H7 (cell line): ENCODE measurements at regions not wholly inside any gene's neighbourhood (a gene's known extent, or its start where the extent isn't known, plus 50 kb on each side); places are given as distances from the start of the nearest gene placed in this dataset.

Experiments
- DNase-seq: peaks from one replicate; pipeline ENCODE4 v3.0.0; 2012
- H3K27me3 ChIP-seq: 2 replicates; pipeline ENCODE4 v1.6.0; 2011; ENCODE audit warnings: mild to moderate bottlenecking, low read length; ENCODE audit not compliant: control insufficient read depth, insufficient read depth
- H3K36me3 ChIP-seq: replicated peaks from 2 replicates; pipeline ENCODE4 v1.5.1; 2011; ENCODE audit warnings: low read length; ENCODE audit not compliant: control insufficient read depth, insufficient read depth
- H3K4me3 ChIP-seq: 2 replicates; pipeline ENCODE4 v1.5.1; 2011; ENCODE audit warnings: low read depth, mild to moderate bottlenecking, control low read depth, low read length, moderate library complexity; ENCODE audit not compliant: insufficient read depth

DNA sequence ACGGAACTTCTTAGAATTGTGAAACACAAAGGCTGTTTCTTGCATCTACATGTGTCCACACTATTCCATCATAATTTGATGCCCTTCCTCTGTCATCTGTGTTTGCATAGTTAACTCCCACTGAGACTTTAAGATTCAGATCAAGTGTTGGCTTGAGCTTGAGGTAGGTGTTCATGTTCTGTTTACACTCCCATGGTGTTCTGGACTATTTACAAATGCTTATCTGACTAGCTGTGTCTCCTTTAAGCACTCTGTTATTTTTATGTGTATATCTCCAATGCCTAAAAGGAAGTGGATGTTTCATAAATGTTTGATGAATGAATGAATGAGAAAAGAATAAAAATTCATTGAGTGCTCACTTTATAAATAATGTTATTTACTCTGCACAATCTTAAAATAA lies 622.7 kb downstream of the RAB28 start:
- DNase-seq: no peak
- Histone ChIP-seq H3K4me3 (no peak overlapping the region), H3K36me3 (no peaks in the 10 kb centered on the region), H3K27me3 (no peaks in the 10 kb centered on the region)

DNA sequence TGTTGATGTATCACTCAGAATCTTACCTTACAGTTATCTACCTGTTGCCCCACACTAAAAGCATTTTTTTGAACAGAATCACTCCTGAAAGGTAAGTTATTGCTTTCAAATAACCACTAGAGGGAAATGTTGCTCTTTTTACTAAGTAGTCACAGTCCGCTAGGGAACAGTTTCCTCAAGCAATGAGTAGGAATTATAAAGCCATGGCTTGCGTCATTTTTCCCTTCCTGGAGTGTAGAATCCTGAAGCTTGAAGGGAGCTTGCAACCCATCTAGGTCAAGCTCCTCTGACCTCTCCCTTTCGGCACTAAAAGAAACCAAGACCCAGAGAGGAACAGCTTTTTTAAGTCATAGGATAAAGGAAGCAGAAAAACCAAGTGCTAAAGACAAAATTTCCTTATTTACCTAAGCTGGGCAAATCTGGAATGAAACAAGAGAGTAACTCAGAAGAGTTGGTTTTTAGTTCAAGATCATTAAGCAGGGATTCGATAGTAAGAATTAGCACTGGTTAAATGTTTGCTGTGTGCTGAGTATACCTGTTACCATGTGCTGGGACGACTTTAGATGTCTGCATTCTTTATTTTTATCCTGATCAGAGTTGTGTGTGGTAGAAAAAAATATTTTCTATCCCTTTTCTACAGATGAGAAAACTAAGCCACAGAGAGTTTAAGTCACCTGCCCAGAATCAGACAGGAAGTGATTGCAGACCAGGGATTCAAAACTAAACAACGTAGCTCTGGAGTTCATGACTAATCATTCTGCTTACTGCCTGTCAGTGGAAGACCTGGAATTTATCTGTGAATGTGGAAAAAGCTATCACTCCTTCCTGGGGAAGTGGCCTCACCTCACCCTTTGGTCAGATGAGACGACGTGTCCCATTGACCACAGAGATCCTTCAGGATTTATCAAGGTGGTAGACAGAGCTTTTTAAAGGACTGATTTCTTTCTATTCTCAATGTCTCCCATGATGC lies 631.5 kb downstream of the RAB28 start:
- H3K27me3 ChIP-seq: no peaks in the 10 kb centered on the region
- H3K4me3 ChIP-seq: no peak overlapping the region
- peak; percentile 42 for DNase-seq
- H3K36me3 ChIP-seq: no peaks in the 10 kb centered on the region

DNA sequence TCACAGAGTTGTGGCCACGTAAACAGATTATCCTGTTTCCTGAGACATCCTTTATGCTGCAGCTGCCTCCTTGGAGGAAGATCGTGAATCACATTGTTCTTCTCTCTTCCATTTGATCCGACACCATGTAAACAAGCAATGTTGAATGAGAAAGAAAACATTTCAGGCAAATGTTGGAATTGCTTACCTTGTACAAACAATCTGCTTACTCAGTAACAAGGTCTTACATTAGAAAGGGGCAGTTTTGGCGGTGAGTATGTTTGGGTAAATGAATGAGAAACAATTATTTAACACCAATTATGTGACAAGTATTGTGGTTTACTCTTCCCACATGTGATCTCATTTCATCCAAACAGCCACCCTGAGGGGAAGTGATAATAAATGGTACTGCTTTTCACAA lies 637.8 kb downstream of the RAB28 start:
- DNase-seq: no peak
- Histone ChIP-seq H3K4me3 (no peak overlapping the region), H3K36me3 (no peaks in the 10 kb centered on the region), H3K27me3 (no peaks in the 10 kb centered on the region)

DNA sequence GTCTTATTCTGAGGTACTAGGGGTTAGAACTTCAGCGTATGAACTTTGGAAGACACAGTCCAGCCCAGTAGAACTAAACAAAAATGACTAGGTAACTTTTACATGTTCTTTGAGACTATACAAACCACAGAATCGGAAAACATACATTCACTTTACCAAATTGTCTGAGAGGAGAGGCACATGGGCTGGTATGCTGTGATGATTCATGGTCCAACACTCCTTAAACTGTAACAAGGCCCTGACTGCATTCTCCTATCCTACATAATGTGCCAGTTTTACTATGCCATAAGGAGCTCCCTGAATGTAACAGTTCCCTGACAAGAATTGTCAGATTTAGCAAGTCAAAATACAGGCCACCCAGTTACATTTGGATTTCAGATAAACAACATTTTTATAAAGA lies 640.0 kb downstream of the RAB28 start:
- H3K4me3 ChIP-seq: no peak overlapping the region
- H3K36me3 ChIP-seq: no peaks in the 10 kb centered on the region
- H3K27me3 ChIP-seq: no peaks in the 10 kb centered on the region
- DNase-seq: no peak

DNA sequence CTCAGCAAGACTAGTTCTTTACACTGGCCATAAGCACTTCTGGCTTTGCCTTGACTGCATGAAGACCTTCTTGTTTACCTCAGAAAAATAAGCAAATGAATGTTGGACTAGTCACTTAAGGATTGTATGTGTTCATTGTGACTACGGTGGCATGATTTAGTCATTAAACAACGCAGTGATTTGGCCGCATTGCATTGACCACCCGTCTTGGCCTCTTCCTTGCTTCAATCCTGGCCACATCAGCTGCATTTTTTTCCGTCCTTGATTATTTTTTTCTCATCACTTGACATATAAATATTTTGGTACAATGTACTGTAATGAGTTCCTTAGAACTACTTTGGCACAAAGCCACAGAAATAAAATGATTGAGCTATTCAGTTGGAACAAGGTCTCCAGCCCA lies 656.2 kb downstream of the RAB28 start:
- no peaks in the 10 kb centered on the region for H3K36me3 ChIP-seq
- H3K27me3 ChIP-seq: no peaks in the 10 kb centered on the region
- no peak overlapping the region for H3K4me3 ChIP-seq
- no peak for DNase-seq

DNA sequence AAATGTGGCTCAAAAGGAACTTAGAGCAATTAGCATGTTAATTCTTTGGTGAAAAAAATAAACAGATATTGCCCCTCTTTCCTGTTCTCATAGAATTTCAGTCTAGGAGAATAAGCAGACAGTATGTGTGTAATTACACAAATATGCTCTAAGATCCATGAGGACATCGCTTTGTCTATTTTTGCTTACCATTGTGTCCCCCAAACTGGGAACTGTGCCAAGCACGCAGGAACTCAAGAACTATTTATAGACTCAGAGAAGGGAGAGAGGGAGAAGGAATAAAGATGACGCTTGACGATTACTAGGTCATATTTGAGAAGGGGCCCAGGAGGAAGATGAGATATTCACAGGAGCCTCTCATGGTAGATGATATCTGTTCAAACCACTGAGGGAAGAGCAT lies 692.6 kb downstream of the RAB28 start:
- Histone ChIP-seq H3K36me3 (no peaks in the 10 kb centered on the region), H3K27me3 (no peaks in the 10 kb centered on the region), H3K4me3 (no peak overlapping the region)
- no peak for DNase-seq

DNA sequence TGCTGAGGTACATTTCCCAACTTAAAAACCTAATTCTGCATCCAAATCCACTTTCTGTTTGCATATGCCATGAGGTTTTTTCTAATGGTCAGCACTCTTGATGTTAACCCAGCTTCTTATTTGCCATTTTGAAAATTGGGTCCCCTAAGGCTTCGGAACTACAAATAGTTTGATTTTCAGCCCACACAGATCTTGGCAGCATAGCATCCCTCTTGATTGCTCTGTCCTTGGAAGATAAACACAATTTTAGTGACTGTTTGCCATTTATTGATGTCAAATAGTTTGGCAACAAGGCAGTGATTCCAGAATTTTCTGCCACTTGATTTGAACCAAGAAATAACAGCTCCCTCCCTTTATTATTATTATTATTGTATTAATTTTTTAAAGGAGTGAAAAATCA lies 696.9 kb downstream of the RAB28 start:
- no peaks in the 10 kb centered on the region for H3K36me3 ChIP-seq
- H3K27me3 ChIP-seq: no peaks in the 10 kb centered on the region
- no peak for DNase-seq
- H3K4me3 ChIP-seq: no peak overlapping the region

DNA sequence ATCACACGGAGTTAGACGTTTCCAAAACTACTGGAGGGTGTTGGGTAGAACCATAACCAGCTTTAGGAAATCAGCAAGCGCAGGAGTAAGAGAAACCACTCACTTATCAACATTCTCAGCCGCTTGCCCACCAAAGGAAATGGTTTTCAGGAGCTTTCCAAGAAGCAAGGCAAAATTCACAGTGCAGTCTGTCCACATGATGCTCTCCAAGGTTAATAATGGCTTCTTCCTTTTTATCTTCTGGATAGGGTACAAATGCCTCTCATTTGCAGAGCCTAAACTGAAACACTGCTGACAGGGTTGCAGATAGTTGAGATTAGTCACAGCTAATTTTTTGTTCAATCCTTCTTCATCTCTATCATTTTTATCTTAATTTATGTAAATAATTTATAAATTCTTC lies 705.4 kb downstream of the RAB28 start:
- Histone ChIP-seq H3K27me3 (no peaks in the 10 kb centered on the region), H3K4me3 (no peak overlapping the region), H3K36me3 (no peaks in the 10 kb centered on the region)
- DNase-seq: no peak

DNA sequence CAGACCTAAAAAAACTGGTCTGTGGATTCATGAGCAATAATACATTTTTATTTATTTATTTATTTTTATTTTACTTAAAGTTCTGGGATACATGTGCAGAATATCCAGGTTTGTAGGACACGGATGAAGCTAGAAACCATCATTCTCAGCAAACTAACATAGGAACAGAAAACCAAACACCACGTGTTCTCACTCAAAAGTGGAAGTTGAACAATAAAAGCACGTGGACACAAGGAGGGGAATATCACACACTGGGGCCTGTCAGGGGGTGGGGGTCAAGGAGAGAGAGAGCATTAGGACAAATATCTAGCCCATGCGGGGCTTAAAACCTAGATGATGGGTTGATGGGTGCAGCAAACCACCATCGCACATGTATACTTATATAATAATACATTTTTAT lies 705.9 kb downstream of the RAB28 start:
- Histone ChIP-seq H3K36me3 (no peaks in the 10 kb centered on the region), H3K27me3 (no peaks in the 10 kb centered on the region), H3K4me3 (no peak overlapping the region)
- DNase-seq: no peak

DNA sequence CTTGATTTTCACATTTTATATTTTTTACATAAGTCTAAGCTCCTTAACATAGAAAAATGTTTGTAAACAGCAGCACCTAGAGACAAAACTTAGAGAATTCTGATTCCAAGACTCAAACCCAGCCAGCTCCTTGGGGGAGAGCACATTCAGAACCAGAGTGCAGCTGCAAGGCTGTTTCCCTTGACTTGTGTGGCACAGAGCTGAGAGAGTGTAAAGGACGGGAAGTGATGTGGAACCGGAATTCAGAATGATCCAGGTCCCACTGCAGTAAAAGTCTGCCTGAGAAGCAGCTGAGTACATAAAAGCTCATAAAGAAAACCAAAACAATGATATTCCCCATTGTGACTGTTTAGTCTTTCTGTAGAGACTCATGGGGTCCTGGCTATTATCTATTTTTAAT lies 713.8 kb downstream of the RAB28 start:
- Histone ChIP-seq H3K36me3 (no peaks in the 10 kb centered on the region), H3K4me3 (no peak overlapping the region), H3K27me3 (no peaks in the 10 kb centered on the region)
- DNase-seq: no peak

DNA sequence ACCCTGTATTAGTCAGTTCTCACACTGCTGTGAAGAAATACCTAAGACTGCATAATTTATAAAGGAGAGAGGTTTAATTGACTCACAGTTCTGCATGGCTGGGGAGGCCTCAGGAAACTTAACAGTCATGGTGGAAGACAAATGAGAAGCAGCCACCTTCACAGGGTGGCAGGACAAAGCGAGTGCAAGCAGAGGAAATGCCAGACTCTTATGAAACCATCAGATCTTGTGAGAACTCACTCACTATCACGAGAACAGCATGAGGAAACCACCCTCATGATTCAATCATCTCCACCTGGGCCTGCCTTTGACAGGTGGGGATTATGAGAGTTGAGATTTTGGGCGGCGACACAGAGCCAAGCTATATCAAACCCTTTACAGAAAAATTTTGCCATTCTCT lies 722.4 kb downstream of the RAB28 start:
- Histone ChIP-seq H3K4me3 (no peak overlapping the region), H3K27me3 (no peaks in the 10 kb centered on the region), H3K36me3 (no peaks in the 10 kb centered on the region)
- DNase-seq: no peak

DNA sequence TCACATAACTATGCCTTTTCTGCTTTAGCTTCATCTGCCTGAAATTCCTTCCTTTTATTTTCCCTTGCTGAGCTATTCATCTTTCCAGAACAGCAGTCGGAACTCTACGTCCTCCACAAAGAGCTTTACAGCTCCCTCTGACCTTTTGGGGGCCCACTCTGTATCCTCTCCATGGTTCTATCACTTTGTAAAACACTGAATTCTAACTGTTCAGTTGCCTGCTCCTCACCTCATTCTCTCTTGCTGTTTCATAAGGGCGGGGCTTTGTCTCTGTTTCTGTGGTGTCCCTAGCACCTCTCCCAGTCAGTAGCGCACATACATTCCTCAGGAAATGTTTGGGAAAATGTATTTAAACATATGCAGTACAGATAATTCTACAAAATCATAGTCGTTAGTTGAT lies 737.0 kb downstream of the RAB28 start:
- H3K36me3 ChIP-seq: no peaks in the 10 kb centered on the region
- DNase-seq: no peak
- no peaks in the 10 kb centered on the region for H3K27me3 ChIP-seq
- H3K4me3 ChIP-seq: no peak overlapping the region

DNA sequence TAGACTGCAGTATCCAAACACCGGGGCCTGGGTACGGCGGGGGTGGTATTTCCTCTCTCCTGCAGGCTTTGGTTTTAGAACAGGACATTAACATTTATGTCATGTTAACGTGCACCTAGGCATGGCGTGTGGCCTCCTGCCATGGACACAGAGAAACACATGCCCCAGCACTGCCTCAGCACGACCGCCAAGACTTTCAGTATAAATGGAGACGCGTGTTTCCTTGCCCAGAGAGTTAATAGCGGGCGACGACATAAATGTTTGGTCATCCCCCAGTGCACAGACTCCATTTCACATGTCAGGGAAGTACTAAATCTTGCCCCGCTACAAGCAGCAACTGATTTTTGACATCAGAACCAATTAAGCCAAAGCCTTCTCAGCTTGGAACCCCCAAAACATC lies 737.9 kb downstream of the RAB28 start:
- H3K4me3 ChIP-seq: no peak overlapping the region
- no peaks in the 10 kb centered on the region for H3K27me3 ChIP-seq
- DNase-seq: no peak
- H3K36me3 ChIP-seq: no peaks in the 10 kb centered on the region

DNA sequence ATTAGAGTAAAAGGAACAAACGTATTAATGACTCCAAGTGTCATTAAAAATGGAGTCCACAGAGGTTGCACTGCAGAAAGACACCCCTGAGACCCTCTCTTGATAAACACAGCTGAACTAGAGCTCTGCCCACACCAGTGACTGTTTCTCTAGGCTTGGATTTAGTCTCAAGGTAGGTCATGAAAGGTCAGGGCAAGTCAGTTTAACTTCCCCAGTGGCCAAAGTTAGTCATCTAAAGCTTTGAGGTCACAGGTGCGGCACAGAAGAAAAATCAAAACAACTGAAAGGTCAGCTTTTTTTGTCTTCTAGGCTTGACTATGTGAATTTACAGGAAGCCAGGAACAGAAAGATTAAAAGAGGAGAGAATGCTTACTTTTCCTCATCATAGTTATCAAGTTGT lies 749.6 kb downstream of the RAB28 start:
- Histone ChIP-seq H3K27me3 (no peaks in the 10 kb centered on the region), H3K36me3 (no peaks in the 10 kb centered on the region), H3K4me3 (no peak overlapping the region)
- DNase-seq: no peak

DNA sequence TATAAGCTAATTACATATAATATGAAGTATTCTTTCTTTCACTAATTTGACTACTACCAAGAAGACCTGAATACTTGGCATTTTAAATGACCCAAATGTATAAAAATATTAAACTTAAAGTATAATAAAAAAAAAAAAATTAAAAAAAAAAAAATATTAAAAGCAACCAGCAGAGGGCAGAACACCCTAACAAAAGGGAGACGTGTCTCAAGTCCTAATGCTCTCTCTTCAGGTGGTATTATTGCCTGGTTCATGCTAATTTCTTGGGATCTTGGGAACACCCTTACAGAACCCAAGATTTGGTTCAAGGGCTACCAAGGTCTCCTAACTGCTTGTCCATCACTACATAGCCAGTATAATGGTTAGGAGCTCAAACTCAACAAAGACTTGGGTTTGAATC lies 754.8 kb downstream of the RAB28 start:
- H3K27me3 ChIP-seq: no peaks in the 10 kb centered on the region
- H3K36me3 ChIP-seq: no peaks in the 10 kb centered on the region
- no peak for DNase-seq
- no peak overlapping the region for H3K4me3 ChIP-seq

DNA sequence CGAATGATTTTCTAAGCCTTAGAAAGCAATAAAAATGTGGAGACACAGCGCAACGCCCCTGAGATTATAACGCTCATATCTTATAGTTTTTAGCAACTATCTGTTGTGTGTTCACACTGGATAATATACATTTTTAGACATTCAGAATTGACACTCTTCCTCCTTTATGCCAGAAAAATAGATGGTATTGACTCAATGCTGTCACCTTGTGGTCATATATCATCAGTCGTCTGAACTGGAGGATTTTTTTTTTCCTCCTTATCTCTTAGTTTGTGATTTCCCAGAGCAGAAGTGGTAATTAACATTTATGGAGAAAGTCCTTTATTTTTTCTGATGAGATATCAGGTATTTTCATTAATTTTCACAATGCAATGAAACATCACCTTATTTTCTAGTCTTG lies 759.6 kb downstream of the RAB28 start:
- Histone ChIP-seq H3K27me3 (no peaks in the 10 kb centered on the region), H3K4me3 (no peak overlapping the region)
- no peak for DNase-seq

More for the DNA sequence above, 759.6 kb downstream of the RAB28 start:
- no peaks in the 10 kb centered on the region for H3K36me3 ChIP-seq
